Endothelial cell of umbilical vein (primary cell): ENCODE measurements at regions not wholly inside any gene's neighbourhood (a gene's known extent, or its start where the extent isn't known, plus 50 kb on each side); places are given as distances from the start of the nearest gene placed in this dataset.

Experiments
- CTCF ChIP-seq, 2 donors: IDR thresholded peaks; 1 replicate in 1 of 2; 2 replicates in 1 of 2; pipeline ENCODE4 v1.5.1; 2011; ENCODE audit warnings: low read length in 2 of 2, mild to moderate bottlenecking in 2 of 2, moderate library complexity in 2 of 2, control low read depth in 1 of 2, inconsistent platforms in 1 of 2, low read depth in 1 of 2; ENCODE audit not compliant: insufficient read depth in 1 of 2; ENCODE audit errors: extremely low read depth in 1 of 2
- POLR2A ChIP-seq: IDR thresholded peaks from 2 replicates; pipeline ENCODE4 v1.6.1; 2012; ENCODE audit warnings: low read depth, mild to moderate bottlenecking, control low read depth, low read length
- POLR2AphosphoS5 ChIP-seq: IDR thresholded peaks from 2 replicates; pipeline ENCODE4 v1.6.1; 2012; ENCODE audit warnings: low read depth, mild to moderate bottlenecking, control low read depth, low read length, moderate library complexity; ENCODE audit not compliant: insufficient read depth

- TF ChIP-seq POLR2AphosphoS5 (no peak), POLR2A (no peak), CTCF (IDR thresholded peaks at IDR 0.05; ENCODE audit: extremely low read depth in 1 of 2, insufficient read depth in 1 of 2, low read depth in 1 of 2, low read length in 2 of 2) (no peak)
Observed at GRCh38 chr3:162956711-162957110, 1460.1 kb downstream of the OTOL1 start.
